ENCODE measurements at regions not wholly inside any gene's neighbourhood (a gene's known extent, or its start where the extent isn't known, plus 50 kb on each side); places are given as distances from the start of the nearest gene placed in this dataset.

GRCh38 chr18:39938676-39939608 lies 2016.1 kb upstream of the PIK3C3 start:
- no peaks in the 10 kb centered on the region for H3K9me2 ChIP-seq (ENCODE audit: insufficient read depth)
- H3K27me3 Mint-ChIP-seq (ENCODE audit: insufficient read depth, low read depth, poor library complexity) = no peaks in the 10 kb centered on the region
- no peaks in the 10 kb centered on the region for H4K20me1 ChIP-seq (replicated peaks; ENCODE audit: insufficient read depth)
- DNase-seq (ENCODE audit: low spot score) (no peak), ATAC-seq (no peak)
- H3K4me1 ChIP-seq (ENCODE audit: insufficient read depth) = no peaks in the 10 kb centered on the region
- H3K27ac ChIP-seq (ENCODE audit: low read depth) = no peak overlapping the region
- H3F3A ChIP-seq (replicated peaks; ENCODE audit: low read depth) = no peaks in the 10 kb centered on the region
- no peaks in the 10 kb centered on the region for H3K9me3 Mint-ChIP-seq
- H3K4me3 Mint-ChIP-seq = no peak overlapping the region
- H2AFZ ChIP-seq = no peak overlapping the region
- no peaks in the 10 kb centered on the region for H3K79me2 ChIP-seq (replicated peaks; ENCODE audit: insufficient read depth)
- H3K4me1 Mint-ChIP-seq = no peaks in the 10 kb centered on the region
- H3K27me3 ChIP-seq (ENCODE audit: insufficient read depth) = no peaks in the 10 kb centered on the region
- no peak overlapping the region for H3K4me2 ChIP-seq
- TF ChIP-seq, protein P1, sequence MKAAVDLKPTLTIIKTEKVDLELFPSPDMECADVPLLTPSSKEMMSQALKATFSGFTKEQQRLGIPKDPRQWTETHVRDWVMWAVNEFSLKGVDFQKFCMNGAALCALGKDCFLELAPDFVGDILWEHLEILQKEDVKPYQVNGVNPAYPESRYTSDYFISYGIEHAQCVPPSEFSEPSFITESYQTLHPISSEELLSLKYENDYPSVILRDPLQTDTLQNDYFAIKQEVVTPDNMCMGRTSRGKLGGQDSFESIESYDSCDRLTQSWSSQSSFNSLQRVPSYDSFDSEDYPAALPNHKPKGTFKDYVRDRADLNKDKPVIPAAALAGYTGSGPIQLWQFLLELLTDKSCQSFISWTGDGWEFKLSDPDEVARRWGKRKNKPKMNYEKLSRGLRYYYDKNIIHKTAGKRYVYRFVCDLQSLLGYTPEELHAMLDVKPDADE (IDR thresholded peaks at IDR 0.05) = no peak
- no peak for TF ChIP-seq STAT1 (IDR thresholded peaks at IDR 0.05; ENCODE audit: unreplicated experiment)
- no peak for TF ChIP-seq ZNF331 (CRISPR knock-in tag; IDR thresholded peaks at IDR 0.05; ENCODE audit: low read depth)
- TF ChIP-seq NANOG (IDR thresholded peaks at IDR 0.05; ENCODE audit: borderline replicate concordance) = no peak
- TF ChIP-seq POLR2AphosphoS5 (IDR thresholded peaks at IDR 0.05; ENCODE audit: low read depth) = no peak
- H3K4me3 ChIP-seq = no peak overlapping the region
- H3K27ac Mint-ChIP-seq = no peak overlapping the region
- no peaks in the 10 kb centered on the region for H3K36me3 ChIP-seq (ENCODE audit: insufficient read depth)
- no peaks in the 10 kb centered on the region for H3K36me3 Mint-ChIP-seq (ENCODE audit: low read depth)

DNA sequence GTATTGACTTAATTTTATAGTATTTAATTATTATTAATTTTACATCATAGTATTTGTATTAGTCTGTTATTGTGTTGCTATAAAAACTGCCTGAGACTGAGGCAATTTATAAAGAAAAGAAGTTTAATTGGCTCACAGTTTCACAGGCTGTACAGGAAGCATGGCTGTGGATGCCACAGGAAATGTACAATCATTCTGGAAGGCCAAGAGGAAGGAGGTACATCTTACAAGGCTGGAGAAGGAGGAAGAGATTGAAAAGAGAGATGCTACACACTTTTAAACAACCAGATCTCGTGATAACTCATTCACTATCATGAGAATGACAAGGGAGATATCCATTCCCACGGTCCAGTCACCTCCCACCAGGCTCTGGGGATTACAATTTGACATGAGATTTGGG lies 2019.4 kb upstream of the PIK3C3 start:
- Mint-ChIP-seq H3K4me1 (no peaks in the 10 kb centered on the region), H3K9me3 (no peaks in the 10 kb centered on the region), H3K36me3 (ENCODE audit: low read depth) (no peaks in the 10 kb centered on the region), H3K27ac (no peak overlapping the region), H3K4me3 (no peak overlapping the region), H3K27me3 (ENCODE audit: insufficient read depth, low read depth, poor library complexity) (no peaks in the 10 kb centered on the region)
- Histone ChIP-seq H2AFZ (no peak overlapping the region), H3F3A (replicated peaks; ENCODE audit: low read depth) (no peaks in the 10 kb centered on the region), H3K27ac (ENCODE audit: low read depth) (no peak overlapping the region), H4K20me1 (replicated peaks; ENCODE audit: insufficient read depth) (no peaks in the 10 kb centered on the region), H3K79me2 (replicated peaks; ENCODE audit: insufficient read depth) (no peaks in the 10 kb centered on the region), H3K36me3 (ENCODE audit: insufficient read depth) (no peaks in the 10 kb centered on the region), H3K9me2 (ENCODE audit: insufficient read depth) (no peaks in the 10 kb centered on the region), H3K4me3 (no peak overlapping the region), H3K4me1 (ENCODE audit: insufficient read depth) (no peaks in the 10 kb centered on the region), H3K27me3 (ENCODE audit: insufficient read depth) (no peaks in the 10 kb centered on the region), H3K4me2 (no peak overlapping the region)
- no peak for ATAC-seq
- DNase-seq (ENCODE audit: low spot score) = no peak
- no peak for TF ChIP-seq NANOG (IDR thresholded peaks at IDR 0.05; ENCODE audit: borderline replicate concordance)
- no peak for TF ChIP-seq CREB1 (CRISPR knock-in tag; IDR thresholded peaks at IDR 0.05; ENCODE audit: low read depth)
- no peak for TF ChIP-seq CTCF (conservative IDR thresholded peaks at IDR 0.05; ENCODE audit: low read depth in 2 of 2)
- TF ChIP-seq ZNF114 (CRISPR knock-in tag; IDR thresholded peaks at IDR 0.05) = no peak
- TF ChIP-seq, protein P2, sequence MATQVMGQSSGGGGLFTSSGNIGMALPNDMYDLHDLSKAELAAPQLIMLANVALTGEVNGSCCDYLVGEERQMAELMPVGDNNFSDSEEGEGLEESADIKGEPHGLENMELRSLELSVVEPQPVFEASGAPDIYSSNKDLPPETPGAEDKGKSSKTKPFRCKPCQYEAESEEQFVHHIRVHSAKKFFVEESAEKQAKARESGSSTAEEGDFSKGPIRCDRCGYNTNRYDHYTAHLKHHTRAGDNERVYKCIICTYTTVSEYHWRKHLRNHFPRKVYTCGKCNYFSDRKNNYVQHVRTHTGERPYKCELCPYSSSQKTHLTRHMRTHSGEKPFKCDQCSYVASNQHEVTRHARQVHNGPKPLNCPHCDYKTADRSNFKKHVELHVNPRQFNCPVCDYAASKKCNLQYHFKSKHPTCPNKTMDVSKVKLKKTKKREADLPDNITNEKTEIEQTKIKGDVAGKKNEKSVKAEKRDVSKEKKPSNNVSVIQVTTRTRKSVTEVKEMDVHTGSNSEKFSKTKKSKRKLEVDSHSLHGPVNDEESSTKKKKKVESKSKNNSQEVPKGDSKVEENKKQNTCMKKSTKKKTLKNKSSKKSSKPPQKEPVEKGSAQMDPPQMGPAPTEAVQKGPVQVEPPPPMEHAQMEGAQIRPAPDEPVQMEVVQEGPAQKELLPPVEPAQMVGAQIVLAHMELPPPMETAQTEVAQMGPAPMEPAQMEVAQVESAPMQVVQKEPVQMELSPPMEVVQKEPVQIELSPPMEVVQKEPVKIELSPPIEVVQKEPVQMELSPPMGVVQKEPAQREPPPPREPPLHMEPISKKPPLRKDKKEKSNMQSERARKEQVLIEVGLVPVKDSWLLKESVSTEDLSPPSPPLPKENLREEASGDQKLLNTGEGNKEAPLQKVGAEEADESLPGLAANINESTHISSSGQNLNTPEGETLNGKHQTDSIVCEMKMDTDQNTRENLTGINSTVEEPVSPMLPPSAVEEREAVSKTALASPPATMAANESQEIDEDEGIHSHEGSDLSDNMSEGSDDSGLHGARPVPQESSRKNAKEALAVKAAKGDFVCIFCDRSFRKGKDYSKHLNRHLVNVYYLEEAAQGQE (IDR thresholded peaks at IDR 0.05; ENCODE audit: unreplicated experiment) = no peak

Data from GM23338 (cell line).